ENCODE measurements at regions not wholly inside any gene's neighbourhood (a gene's known extent, or its start where the extent isn't known, plus 50 kb on each side); places are given as distances from the start of the nearest gene placed in this dataset.

DNA sequence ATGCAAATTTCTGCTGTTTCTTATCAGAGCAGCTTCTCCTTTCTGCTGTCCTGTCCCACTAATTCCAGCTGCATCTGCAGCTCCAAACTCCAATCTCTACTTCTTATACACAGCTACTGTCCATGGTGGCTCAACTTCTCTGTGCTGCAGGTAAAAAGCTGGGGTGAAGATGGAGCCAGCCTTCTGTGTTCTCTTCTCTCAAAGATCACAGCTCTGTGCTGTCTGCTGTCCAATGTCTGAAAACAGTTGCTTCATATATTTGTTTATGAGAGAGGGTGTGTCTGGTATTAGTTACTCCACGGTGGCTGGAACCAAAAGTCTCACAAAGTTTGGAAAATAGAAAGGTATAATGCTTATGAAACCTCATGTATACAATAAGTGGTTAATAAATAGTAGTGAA is 445.8 kb upstream of the TBX3 start:
- in situ Hi-C loops (cut with MboI; ENCODE audit: low pct_unique_long_range_greater_than_20kb, low sequenced_read_pairs) = no loop called here

DNA sequence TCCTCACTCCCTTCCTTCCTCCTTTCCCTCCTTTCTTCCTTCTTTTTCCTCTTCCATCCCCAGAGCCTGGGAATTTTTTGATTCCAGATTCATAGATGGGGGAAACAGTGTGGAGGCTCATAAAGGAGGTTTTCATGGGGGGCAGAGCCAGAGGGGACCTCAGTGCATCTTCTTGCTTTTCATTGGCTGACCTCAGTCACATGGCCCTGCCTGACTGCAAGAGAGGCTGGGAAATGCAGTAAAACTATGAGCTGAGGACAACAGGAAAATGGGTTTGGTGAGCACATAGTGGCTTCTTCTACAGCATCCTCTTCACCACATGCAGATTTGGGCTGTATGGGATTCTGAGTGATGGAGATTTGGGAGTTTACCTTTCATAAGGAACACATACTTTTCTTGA is 437.1 kb upstream of the TBX3 start:
- DNase-seq = no peak
- in situ Hi-C loops (cut with MboI; ENCODE audit: low pct_unique_long_range_greater_than_20kb, low sequenced_read_pairs) = no loop called here

More for the DNA sequence above, 445.8 kb upstream of the TBX3 start:
- no peak for DNase-seq

DNA sequence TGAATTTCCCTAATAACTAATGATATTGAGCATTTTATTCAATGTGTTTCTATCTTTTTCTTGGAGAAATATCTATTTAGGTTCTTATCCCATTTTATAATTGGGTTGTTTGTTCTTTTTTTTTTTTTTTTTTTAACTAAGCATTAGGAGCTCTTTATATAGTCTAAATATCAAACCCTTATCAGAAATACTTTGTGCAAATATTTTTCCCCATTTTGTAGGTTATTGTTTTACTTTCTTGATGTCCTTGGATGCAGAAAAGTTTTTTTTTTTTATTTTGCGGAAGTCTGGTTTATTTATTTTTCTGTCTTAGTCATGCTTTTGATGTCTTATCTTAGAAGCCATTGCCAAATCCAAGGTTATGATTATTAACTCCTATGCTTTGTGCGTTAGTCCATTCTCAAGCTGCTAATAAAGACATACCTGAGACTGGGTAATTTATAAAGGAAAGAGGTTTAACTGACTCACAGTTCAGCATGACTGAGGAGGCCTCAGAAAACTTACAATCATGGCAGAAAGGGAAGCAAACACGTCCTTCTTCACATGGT is 434.3 kb upstream of the TBX3 start:
- in situ Hi-C loops (cut with MboI; ENCODE audit: low pct_unique_long_range_greater_than_20kb, low sequenced_read_pairs) = no loop called here
- DNase-seq = no peak

DNA sequence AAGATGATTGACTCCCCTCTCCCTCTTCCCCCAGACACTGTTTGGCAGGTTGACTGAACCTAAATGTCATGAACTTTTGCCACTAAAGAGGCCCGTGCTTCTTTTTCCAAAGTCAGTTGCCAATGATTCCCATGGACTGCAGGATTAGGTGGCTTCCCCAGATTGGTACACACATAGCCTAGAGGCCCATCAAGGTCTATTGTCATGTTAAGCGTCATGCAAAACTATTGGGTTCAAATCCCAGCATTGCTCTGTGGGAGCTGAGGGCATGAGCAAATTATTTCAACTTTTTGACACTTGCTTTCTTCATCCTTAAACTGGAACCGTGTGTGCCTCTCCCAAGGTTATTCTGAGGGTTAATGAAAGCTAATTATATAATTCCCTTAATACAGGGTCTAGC is 430.2 kb upstream of the TBX3 start:
- DNase-seq = no peak
- in situ Hi-C loops (cut with MboI; ENCODE audit: low pct_unique_long_range_greater_than_20kb, low sequenced_read_pairs) = no loop called here

DNA sequence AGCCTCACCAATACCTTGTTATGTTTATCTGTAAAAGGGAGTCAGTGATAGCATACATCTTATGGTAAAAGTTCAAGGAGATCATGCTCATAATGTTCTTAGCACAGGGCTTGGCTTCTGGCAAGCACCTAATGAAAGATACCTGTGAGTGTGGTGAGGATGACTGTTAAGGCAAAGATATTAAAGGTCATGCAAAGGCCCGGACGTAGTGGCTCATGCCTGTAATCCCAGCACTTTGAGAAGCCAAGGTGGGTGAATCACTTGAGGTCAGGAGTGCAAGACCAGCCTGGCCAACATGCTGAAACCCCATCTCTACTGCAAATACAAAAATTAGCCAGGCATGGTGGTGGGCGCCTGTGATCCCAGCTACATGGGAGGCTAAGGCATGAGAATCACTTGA is 425.9 kb upstream of the TBX3 start:
- in situ Hi-C loops (cut with MboI; ENCODE audit: low pct_unique_long_range_greater_than_20kb, low sequenced_read_pairs) = no loop called here
- no peak for DNase-seq

DNA sequence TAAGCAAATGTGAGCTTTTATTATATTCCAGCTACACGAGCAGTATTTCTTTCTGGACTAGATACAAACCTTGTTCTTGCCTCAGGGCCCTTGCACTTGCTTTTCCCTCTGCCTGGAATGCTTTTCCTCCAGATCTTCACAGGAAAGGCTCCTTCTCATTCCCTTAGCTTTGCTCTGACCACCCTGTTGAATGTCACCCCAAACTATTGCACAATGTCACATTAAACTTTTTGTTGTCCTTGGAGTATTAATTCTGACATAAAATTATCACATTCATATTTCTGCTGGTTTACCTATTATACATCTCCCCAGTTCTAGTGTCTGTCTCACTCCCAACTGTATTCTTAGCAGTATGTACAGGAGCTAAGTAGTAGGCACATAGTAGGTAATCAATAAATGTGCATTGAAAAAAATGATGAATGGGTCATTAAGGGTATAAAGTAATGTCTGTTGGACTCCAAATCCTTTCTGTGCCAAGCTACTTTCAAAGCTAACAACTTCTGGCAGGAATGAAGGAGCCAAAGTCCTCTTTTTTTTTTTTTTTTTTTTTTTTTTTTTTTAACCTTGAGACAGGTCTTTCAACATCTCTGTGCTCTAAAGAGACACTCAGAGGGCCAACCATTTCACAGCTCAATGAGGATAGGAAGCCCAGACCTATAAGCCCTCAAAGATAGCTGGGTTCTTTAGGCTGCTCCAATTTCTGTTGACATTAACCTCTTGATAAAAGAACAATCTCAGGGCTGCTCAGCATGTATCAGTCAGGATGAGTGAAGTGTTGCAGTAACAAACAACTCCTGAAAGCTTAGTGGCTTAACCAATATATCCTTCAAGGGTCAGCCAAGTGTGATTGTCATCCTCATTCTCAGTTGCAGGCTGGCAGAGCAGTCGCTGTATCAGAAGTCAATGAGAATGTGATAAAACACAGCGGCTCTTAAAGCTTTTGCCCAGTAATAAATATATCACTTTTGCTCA is 424.4 kb upstream of the TBX3 start:
- in situ Hi-C loops (cut with MboI; ENCODE audit: low pct_unique_long_range_greater_than_20kb, low sequenced_read_pairs) = no loop called here
- DNase-seq = no peak

DNA sequence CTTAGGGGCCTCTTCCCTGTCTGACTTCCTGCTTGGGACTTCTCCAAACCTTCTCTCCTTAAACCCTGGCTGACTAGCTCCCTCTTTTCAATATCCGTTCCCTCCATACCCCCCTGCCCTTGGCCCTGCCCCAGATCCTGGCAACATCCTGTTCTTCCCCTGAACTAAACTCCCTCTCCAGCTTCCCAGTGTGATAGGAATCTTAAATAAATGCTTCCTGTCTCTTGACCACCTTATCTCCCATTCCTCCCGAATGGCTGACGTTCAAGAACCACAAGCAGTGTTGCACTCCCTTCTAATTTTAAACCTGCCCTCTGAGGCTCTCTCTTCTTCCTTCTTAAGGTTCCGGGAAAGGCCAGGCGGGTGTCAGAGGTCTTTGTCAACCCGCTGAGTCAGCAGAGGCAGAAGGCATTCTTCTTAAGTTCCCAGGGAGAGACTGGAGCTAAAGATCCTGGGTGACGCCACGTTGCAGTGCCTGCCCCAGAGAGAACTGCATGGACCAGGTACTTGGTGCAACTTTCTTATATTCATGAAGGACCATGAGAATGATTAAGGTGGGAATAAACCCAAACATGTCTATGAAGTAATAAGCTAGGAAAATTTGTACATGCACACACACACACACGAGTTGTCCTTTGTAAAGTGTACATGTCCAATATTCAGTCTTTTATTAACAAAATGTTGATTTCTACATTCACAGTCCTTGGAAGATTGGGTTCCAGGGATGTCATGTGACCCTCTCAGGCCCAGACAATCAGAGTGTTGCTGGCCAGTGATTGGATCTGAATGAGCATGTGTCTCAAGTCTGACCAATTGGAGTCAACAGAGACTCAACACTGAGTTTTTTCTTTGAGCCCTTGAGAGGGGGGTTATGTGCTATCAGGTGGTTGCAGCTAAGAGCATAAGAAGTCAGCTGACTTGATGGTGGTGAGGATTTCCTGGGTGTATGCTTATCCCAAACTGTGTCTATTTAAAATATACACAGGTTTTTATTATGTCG is 420.2 kb upstream of the TBX3 start:
- DNase-seq = no peak
- in situ Hi-C loops (cut with MboI; ENCODE audit: low pct_unique_long_range_greater_than_20kb, low sequenced_read_pairs) = no loop called here

DNA sequence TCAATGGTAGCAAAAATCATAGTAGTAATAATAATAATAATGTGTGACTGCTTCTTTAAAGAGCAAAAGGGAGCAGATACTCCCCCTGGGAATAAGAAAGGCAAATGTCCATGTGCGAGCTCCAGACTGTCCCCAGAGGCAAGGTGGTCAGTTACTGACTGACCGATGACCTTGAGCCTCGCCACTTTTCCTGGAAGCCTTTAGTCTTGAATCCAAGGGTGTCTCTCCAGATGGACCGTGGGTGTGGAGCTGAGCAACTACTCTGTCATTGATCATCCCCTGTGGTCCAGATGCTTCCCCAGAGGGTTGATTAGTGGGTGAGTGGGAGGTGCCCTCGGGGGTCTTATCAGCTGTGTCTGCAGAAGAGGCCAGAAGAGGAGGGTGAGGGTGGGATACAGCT is 418.5 kb upstream of the TBX3 start:
- no peak for DNase-seq
- in situ Hi-C loops (cut with MboI; ENCODE audit: low pct_unique_long_range_greater_than_20kb, low sequenced_read_pairs) = no loop called here

DNA sequence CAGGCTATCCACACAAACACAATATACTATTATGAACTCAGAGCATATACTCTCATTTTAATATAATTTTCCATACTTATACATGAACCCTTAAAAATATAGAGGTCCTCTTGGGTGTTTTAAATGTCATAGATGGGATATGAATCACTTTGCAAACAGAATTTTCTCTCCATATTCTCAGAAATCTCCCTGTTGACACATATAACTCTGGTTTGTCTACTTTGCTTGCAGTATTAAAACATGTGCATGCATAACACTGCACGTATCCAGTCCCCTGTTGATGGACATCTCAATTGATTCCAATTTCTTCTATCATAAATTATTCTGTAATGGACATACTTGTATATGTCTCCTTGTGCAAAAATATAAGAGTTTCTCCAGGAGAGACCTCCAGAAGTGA is 417.5 kb upstream of the TBX3 start:
- in situ Hi-C loops (cut with MboI; ENCODE audit: low pct_unique_long_range_greater_than_20kb, low sequenced_read_pairs) = no loop called here
- DNase-seq = no peak

DNA sequence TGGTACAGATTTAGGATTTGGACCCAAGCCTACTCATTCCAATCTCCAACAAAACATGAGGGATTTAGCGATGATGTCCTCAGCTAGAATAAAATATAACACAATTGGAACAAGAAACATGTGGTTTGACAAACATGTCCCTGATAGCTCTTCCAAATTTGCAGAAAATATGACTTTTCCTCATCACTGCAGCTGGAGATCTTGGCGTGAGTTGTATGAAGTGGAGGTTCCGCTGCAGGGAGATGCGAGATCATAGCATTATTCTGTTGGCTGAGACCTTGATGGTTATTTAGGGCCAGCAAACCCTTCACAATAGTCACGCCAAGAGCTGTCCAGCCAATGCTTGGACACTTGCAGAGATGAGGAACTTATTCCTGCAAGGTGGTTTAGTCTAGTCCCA is 413.4 kb upstream of the TBX3 start:
- in situ Hi-C loops (cut with MboI; ENCODE audit: low pct_unique_long_range_greater_than_20kb, low sequenced_read_pairs) = no loop called here
- DNase-seq = no peak

DNA sequence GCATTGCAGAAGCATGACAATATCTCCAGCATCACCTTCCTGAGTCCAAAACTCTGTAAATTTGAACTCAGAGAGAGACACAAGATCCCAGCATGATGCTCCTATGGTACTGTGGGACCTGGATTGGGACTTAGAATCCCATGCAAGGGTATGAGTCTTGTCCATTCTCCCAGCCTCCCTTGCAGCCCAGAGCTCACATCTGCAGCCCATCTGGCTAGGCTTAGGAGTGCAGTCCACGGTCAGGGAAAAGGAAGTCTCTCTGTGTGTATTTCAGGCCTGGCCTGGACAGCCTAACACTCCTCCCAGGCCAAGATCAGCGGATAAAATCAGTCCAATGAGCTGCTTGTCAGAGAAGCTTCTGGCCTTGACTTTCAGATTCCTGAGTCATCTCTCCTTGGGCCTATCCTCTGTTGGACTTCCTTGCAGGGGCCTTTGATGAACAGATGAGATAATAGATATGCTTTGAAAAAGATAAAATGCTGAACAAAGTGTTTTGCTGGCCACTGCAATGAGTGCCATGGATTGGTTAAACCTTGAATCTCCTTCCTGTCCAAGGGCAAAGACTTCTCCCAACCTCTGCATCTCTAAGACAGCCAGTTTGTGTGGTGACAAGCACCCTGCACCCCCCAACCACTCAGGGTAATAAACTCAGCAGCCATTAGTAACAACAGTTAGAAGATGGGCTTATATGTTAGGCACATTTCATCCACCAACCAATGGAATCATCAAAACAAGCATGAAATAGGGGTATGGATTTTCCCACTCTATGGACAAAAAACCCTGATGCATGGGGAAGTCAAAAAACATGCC is 412.8 kb upstream of the TBX3 start:
- no peak for DNase-seq
- in situ Hi-C loops (cut with MboI; ENCODE audit: low pct_unique_long_range_greater_than_20kb, low sequenced_read_pairs) = no loop called here

DNA sequence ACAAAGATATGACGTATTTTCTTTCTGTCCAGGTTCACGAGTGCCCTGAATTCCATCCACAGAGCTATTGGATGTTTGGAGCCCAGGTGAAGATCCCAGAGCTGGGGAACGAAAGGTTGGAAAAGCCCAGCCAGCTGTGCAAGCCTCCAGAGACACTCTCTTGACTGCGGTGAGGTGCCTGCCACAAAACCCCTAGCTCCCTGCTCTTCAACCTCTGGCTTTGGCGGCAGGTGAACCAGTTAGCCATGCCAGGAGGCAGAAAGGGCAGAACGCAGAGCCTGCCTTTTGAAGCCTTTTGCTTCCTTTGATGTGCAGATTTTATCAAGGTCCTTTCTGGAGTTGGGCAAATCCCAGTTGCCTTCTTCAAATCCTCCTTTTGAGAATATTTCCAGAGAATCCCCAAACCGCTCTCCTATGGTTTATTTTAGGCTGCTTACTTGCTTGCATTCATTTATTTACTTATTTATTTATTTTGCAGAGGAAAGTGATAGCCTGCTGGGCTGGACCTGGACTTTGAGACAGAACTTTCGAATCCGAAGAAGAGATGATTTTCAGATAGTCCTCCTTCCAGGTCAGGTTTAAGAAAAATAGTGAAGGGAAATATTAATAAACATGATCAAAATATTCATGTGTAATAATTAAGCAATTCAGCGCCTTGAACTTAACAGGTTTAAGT is 411.2 kb upstream of the TBX3 start:
- no peak for DNase-seq
- in situ Hi-C loops (cut with MboI; ENCODE audit: low pct_unique_long_range_greater_than_20kb, low sequenced_read_pairs) = no loop called here

DNA sequence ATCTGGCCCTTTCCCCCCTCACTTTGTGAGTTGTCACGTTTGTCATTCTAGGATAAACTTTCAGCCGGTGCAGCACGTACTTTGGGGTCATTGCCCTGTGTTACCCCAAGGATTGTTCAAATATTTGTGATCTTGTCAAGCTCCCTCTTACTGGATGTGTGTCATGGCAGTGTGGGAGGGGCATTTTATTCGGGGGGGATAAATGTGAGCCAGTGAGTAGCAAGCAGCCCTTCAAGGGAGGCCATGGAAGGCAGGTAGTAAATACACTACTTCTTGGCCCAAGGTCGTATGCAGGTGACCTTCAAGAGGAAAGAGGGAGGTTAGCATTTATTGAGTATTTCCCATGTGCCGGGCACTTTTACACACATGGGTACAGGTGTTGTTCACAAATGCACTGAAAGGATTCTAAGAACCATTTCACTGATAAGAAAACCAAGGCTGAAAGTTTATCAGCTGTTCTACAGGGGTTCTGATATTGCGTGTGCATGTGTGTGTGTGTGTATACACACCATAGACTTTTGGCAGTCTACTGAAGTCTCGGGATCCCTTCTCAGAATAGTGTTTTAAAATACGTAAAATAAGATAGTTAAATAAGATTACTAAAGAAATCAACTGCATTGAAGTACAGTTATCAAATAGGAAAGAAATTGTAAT is 410.3 kb upstream of the TBX3 start:
- in situ Hi-C loops (cut with MboI; ENCODE audit: low pct_unique_long_range_greater_than_20kb, low sequenced_read_pairs) = no loop called here
- no peak for DNase-seq

DNA sequence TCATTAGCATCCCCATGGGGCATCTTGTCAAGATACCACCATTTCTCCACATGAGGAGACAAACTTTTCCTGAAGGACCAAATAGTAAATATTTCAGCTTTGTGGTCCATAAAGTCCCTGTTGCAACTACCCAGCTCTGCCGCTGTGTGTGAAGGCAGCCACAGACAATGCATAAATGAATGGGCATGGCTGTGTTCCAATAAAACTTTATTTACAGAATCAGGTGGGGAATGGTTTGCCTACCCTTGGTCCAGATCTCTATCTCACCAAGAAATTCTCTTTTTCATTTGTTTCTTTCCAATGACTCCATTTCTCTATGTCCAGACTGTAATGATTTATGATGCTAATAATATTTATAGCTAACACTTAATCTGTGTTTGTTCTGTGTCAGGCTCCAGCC is 409.3 kb upstream of the TBX3 start:
- no peak for DNase-seq
- in situ Hi-C loops (cut with MboI; ENCODE audit: low pct_unique_long_range_greater_than_20kb, low sequenced_read_pairs) = no loop called here

DNA sequence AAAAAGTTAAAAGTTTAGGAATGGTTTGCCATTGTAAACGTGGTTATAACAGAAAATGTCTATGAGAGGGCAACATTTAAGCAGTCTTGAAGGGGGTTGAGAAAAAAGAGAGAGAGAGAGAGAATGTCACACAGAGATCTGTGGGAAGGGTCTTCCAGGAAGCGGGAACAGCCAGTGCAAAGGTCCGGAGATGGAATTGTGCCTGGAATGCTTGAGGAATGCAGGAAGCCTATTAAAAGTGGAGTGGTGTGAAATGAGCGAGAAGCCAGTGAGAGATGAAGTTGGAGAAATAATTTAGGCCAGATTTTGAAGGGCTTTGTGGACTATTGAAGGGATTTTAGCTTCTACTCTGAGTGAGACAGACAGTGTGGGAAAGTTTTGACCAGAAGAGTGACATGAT is 406.8 kb upstream of the TBX3 start:
- no peak for DNase-seq
- in situ Hi-C loops (cut with MboI; ENCODE audit: low pct_unique_long_range_greater_than_20kb, low sequenced_read_pairs) = no loop called here

DNA sequence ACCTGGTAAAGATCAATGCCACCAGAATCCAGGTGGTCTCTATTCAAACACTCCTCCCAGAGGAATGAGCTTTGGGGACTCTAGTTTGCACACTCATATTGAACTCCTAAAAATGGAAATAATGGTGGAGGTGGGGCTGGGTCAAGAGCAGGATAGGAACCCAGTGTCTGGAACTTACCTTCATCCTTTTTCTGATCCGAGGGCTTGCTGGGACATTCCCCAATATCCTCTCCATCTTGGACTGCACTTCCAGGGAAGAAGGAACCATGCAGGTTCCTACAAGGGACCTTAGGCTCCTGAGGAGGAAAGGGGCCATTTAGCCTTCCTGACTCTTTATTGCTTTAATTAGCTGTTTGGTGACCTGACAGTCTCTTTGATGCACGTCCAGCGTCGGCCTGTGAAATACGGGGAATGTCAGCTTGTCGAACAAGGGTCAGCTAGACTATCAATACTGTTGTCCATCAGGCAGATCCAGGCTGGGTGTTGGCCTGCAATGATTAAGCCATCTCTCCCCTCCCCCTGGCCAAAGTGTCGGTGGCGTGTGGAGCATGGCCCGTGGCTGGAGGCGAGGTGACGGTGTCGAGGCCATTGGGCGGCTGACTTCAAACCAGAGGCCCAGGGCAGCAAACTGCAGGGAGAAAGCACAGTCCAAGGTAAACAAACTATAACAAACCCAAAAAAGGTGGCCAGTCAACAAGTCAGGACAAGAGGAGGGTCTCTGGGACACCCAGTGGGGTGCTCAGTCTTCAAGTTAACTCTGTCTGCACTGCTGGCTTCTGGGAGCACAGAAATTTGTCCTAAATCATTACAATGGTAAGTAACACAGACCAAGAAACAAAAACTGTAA is 405.2 kb upstream of the TBX3 start:
- no peak for DNase-seq
- in situ Hi-C loops (cut with MboI; ENCODE audit: low pct_unique_long_range_greater_than_20kb, low sequenced_read_pairs) = no loop called here

DNA sequence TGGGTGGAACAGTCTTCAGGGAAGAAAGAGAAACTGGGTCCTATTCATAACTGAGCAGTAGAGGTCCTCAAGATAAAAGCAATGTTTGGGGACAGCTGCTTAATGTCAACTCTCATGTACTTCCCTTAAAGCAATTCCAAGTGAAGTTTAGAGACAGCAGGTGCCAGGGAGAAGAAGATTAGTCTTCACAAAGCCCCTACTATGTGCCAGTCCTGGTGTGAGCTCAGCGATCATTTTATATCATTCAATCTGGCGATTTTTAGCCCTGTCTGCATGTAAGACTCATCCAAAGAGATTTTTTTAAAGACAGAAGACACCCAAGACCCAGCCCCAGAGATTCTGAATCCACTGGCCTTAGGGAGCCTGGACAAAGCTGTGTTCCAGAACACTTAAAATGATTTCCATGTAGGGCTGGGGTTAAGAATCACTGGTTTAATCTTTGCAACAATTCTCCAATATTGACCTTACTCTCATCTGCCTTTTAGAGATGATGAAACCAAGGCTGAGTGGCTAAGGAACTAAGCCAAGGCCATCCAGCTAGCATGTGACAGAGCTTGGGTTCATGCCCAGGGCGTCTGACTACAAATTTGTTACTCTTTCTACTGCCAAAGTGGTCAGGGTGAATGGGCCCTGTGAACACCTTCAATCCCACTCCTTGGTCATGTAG is 404.5 kb upstream of the TBX3 start:
- in situ Hi-C loops (cut with MboI; ENCODE audit: low pct_unique_long_range_greater_than_20kb, low sequenced_read_pairs) = no loop called here
- DNase-seq = no peak
